Natural killer cell (primary cell): ENCODE measurements at regions not wholly inside any gene's neighbourhood (a gene's known extent, or its start where the extent isn't known, plus 50 kb on each side); places are given as distances from the start of the nearest gene placed in this dataset.

ENCODE experiments used
- ATAC-seq, 3 donors: fragments of 150-1000 bp in 2 of 3; fragments of 200-7000 bp in 1 of 3; cut with Tn5 transposase; 1 replicate in 1 of 3; 2 replicates in 2 of 3; pipeline ENCODE4 v1.10.0; 2021; ENCODE audit warnings: mild to moderate bottlenecking in 2 of 3, moderate library complexity in 2 of 3
- DNase-seq, 2 donors: peaks; one replicate each; pipeline versions ENCODE4 v3.0.0 to v3.0.0-alpha.2; 2013 to 2021; ENCODE audit warnings: mixed read lengths in 1 of 2
- H3K27ac ChIP-seq: one replicate; pipeline ENCODE4 v1.5.1; 2013; ENCODE audit warnings: mild to moderate bottlenecking, low read length
- H3K27me3 ChIP-seq: one replicate; pipeline ENCODE4 v1.6.1; 2013; ENCODE audit warnings: low read length; ENCODE audit not compliant: control insufficient read depth, insufficient read depth
- H3K36me3 ChIP-seq: one replicate; pipeline ENCODE4 v1.6.1; 2013; ENCODE audit warnings: low read length; ENCODE audit not compliant: control insufficient read depth, insufficient read depth
- H3K4me1 ChIP-seq: one replicate; pipeline ENCODE4 v1.6.1; 2013; ENCODE audit warnings: low read length; ENCODE audit not compliant: control insufficient read depth, insufficient read depth
- H3K4me3 ChIP-seq: one replicate; pipeline ENCODE4 v1.5.1; 2013; ENCODE audit warnings: low read length
- H3K9me3 ChIP-seq: one replicate; pipeline ENCODE4 v1.6.1; 2013; ENCODE audit warnings: low read length; ENCODE audit not compliant: control insufficient read depth, insufficient read depth
- H3K27ac Mint-ChIP-seq, 2 donors: one replicate each; pipeline ENCODE4 v1.8.0; 2022; ENCODE audit warnings: mild to moderate bottlenecking in 2 of 2, mixed read lengths in 2 of 2, moderate library complexity in 1 of 2
- H3K27me3 Mint-ChIP-seq, 2 donors: one replicate each; pipeline ENCODE4 v1.8.0; 2022; ENCODE audit warnings: low read depth in 2 of 2, mixed read lengths in 2 of 2
- H3K36me3 Mint-ChIP-seq: one replicate; pipeline ENCODE4 v1.8.0; 2022; ENCODE audit warnings: mixed read lengths
- H3K4me1 Mint-ChIP-seq, 2 donors: one replicate each; pipeline ENCODE4 v1.8.0; 2022; ENCODE audit warnings: mixed read lengths in 2 of 2
- H3K4me3 Mint-ChIP-seq: one replicate; pipeline ENCODE4 v1.8.0; 2022; ENCODE audit warnings: mild to moderate bottlenecking, moderate library complexity, mixed read lengths
- H3K9me3 Mint-ChIP-seq, 2 donors: one replicate each; pipeline ENCODE4 v1.8.0; 2022; ENCODE audit warnings: mixed read lengths in 2 of 2
- WGBS: methylation state at CpG from one replicate; pipeline ENCODE4 v1.1.7; 2013; ENCODE audit warnings: missing lambda C conversion rate; ENCODE audit not compliant: insufficient coverage; 5-methylcytosine and 5-hydroxymethylcytosine counted together
- intact Hi-C: fragments of 100-400 bp; cut with micrococcal nuclease; formaldehyde crosslinking; loops from one replicate; pipeline ENCODE4 v1.14.2; 2022
- TF ChIP-seq, protein P1 (sequence below): fragments of 200-600 bp; IDR thresholded peaks from one replicate; pipeline ENCODE4 v1.8.0; 2022; ENCODE audit warnings: antibody characterized with exemption

DNA sequence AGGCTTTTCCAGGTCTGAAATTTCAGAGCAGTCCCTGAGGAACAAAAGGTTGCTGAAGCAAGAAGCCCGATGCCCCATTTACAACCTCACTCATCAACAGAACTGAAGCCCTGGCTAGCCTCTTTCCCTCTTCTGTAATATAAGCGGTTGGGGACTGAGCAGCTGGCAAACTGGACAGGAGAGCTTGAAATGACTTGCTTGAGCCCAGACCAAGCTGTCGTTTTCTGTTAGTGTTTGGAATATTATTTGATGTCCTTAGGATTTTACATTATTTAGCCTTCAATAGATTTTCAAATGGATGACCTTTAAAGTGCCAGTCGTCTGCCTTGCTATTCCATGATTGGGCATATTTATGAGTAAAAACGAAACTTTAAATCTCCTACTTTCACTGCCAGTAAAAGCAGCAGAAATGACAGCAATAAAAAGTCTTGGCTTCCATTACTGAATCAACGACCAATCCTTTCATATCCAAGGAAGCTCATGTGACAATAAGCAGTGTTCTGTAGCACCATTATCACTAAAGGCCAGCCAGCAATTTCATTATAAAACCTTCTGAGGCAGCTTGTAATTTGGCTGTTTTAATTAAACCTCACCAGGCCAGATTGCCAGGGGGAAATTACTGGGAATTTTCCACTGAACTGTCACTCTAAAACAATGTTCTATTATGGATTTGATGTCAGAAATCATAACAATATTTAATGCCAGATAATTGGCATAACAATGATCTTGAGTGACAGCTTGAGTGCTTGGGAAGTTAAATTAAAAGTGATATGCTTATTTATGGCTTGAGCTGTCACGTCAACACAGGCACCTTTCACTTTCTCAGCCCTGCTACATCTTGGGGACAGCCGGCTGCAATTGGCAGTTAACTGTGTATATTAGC lies 85.9 kb downstream of the LSMEM1 start:
- TF ChIP-seq, protein P1, sequence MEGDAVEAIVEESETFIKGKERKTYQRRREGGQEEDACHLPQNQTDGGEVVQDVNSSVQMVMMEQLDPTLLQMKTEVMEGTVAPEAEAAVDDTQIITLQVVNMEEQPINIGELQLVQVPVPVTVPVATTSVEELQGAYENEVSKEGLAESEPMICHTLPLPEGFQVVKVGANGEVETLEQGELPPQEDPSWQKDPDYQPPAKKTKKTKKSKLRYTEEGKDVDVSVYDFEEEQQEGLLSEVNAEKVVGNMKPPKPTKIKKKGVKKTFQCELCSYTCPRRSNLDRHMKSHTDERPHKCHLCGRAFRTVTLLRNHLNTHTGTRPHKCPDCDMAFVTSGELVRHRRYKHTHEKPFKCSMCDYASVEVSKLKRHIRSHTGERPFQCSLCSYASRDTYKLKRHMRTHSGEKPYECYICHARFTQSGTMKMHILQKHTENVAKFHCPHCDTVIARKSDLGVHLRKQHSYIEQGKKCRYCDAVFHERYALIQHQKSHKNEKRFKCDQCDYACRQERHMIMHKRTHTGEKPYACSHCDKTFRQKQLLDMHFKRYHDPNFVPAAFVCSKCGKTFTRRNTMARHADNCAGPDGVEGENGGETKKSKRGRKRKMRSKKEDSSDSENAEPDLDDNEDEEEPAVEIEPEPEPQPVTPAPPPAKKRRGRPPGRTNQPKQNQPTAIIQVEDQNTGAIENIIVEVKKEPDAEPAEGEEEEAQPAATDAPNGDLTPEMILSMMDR, result no peak
- Histone ChIP-seq H3K36me3 (no peaks in the 10 kb centered on the region), H3K4me1 (no peaks in the 10 kb centered on the region), H3K9me3 (no peaks in the 10 kb centered on the region), H3K27ac (no peak overlapping the region), H3K27me3 (no peaks in the 10 kb centered on the region), H3K4me3 (no peak overlapping the region)
- peaks cover 0 to 5% of the 10 kb centered on the region in 2 donors for H3K27me3 Mint-ChIP-seq
- no peak overlapping the region for H3K4me3 Mint-ChIP-seq
- H3K27ac Mint-ChIP-seq, result no peak overlapping the region
- ATAC-seq (no peak), DNase-seq (no peak)
- 56% methylated on average over 6 of the region's 8 CpGs for WGBS
- intact Hi-C loops, result no loop called here
- H3K4me1 Mint-ChIP-seq, result no peaks in the 10 kb centered on the region
- H3K9me3 Mint-ChIP-seq, result no peaks in the 10 kb centered on the region
- H3K36me3 Mint-ChIP-seq, result no peaks in the 10 kb centered on the region

DNA sequence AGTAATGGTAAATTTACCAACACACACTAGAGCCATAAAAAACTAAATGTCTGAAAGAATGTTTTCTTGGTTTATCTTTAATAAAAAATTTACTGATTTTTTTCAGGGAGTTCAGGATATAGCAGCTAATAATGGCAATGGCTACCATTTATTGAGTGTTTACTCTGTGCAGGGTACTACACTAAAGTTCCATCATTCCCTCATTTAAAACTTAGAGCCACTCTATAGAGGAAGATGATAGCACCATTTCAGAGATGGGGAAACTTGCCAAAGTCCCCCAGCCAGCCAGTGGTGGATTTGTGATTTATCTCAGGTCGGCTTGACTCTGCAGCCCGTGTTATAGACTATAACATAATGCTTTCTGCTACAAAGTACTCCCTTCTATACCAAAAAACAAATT lies 86.6 kb downstream of the LSMEM1 start:
- Histone ChIP-seq H3K27me3 (no peaks in the 10 kb centered on the region), H3K27ac (no peak overlapping the region), H3K4me3 (no peak overlapping the region), H3K4me1 (no peaks in the 10 kb centered on the region), H3K9me3 (no peaks in the 10 kb centered on the region), H3K36me3 (no peaks in the 10 kb centered on the region)
- no peaks in the 10 kb centered on the region for H3K9me3 Mint-ChIP-seq
- H3K36me3 Mint-ChIP-seq, result no peaks in the 10 kb centered on the region
- H3K27ac Mint-ChIP-seq, result no peak overlapping the region
- intact Hi-C loops, result no loop called here
- WGBS, result no CpG with 5 or more reads among the region's 2 CpGs
- peaks cover 0 to 5% of the 10 kb centered on the region in 2 donors for H3K27me3 Mint-ChIP-seq
- no peak overlapping the region for H3K4me3 Mint-ChIP-seq
- ATAC-seq (no peak), DNase-seq (no peak)
- peaks cover 0 to 1% of the 10 kb centered on the region in 2 donors for H3K4me1 Mint-ChIP-seq
- TF ChIP-seq, protein P1, result no peak

DNA sequence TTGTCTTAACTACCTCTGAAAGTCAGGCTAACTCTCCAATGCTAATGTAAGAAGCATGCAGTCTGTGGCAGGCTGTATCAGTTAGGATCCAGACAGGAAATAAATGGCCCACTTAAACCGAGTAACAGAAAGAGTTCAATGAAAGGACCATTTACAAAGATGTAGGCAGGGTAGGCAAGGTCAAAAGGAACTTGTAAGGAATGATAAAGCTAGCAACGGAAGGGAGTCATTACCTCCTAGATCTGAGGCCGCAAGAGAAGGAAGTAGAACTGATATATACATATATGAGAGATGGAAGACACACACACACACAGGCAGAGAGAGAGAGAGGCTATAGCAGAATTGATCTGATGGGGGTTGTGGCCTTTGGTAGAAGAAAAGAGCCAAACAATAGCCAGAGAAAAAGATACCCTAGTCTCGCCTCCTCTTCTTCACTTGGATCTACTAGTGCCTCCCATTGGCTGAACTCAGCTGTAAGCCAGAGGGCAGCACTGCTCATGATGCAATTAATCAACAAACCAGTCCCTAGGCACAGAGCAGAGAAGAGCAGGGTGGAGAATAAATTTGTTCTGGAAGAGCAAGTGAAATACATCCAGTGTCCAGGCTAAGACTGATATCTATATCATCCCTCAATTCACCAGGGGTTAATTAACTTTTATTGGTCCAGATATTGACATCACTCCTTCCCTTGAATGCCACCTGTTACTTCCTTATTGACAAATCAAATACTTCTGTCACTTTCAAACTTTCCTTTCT lies 91.2 kb downstream of the LSMEM1 start:
- H3K9me3 ChIP-seq, result no peaks in the 10 kb centered on the region
- no peak overlapping the region for H3K4me3 ChIP-seq
- H3K36me3 Mint-ChIP-seq, result no peaks in the 10 kb centered on the region
- H3K36me3 ChIP-seq, result no peaks in the 10 kb centered on the region
- H3K27ac ChIP-seq, result no peak overlapping the region
- no peak overlapping the region for H3K4me3 Mint-ChIP-seq
- no peak for DNase-seq
- intact Hi-C loops, result no loop called here
- H3K9me3 Mint-ChIP-seq, result peaks cover 0 to 2% of the 10 kb centered on the region in 2 donors
- no peaks in the 10 kb centered on the region for H3K4me1 ChIP-seq
- H3K4me1 Mint-ChIP-seq, result peaks cover 0 to 5% of the 10 kb centered on the region in 2 donors
- H3K27me3 ChIP-seq, result no peaks in the 10 kb centered on the region
- TF ChIP-seq, protein P1, result no peak
- WGBS, result 68% methylated on average over 3 of the region's 4 CpGs
- H3K27ac Mint-ChIP-seq, result no peak overlapping the region
- H3K27me3 Mint-ChIP-seq, result peaks cover 5 to 7% of the 10 kb centered on the region in 2 donors
- no peak for ATAC-seq
